ENCODE measurements at regions not wholly inside any gene's neighbourhood (a gene's known extent, or its start where the extent isn't known, plus 50 kb on each side); places are given as distances from the start of the nearest gene placed in this dataset.
A peak's percentile ranks its signal among the peaks of the same experiment; 100 is the strongest.
"Not testable (repeated sequence)": the region's sequence is repeated elsewhere in the genome, so short reads cannot be mapped to it uniquely, and the experiment has no call there.

GRCh38 chr18:11506856-11507255 lies 102.5 kb upstream of the SLC35G4 start:
- no peak for DNase-seq

- DNase-seq = no peak
These were observed 103.4 kb upstream of the SLC35G4 start for GRCh38 chr18:11505993-11506392.

- no peak for DNase-seq
These were observed 104.4 kb upstream of the SLC35G4 start for GRCh38 chr18:11504962-11505361.

- DNase-seq = no peak
These were observed 107.0 kb upstream of the SLC35G4 start for GRCh38 chr18:11502368-11502767.

GRCh38 chr18:11501352-11501751 lies 108.0 kb upstream of the SLC35G4 start:
- DNase-seq = no peak

GRCh38 chr18:11500153-11501122 lies 109.0 kb upstream of the SLC35G4 start:
- DNase-seq = no peak

- no peak for DNase-seq
These were observed 110.6 kb upstream of the SLC35G4 start for GRCh38 chr18:11498821-11499220.

GRCh38 chr18:11497585-11497984 lies 111.8 kb upstream of the SLC35G4 start:
- DNase-seq = no peak

- DNase-seq = peak; percentile 52
These were observed 112.7 kb upstream of the SLC35G4 start for GRCh38 chr18:11496526-11497172.

- no peak for DNase-seq
These were observed 114.0 kb upstream of the SLC35G4 start for GRCh38 chr18:11495441-11495840.

GRCh38 chr18:11494107-11494506 lies 115.3 kb upstream of the SLC35G4 start:
- DNase-seq = no peak

GRCh38 chr18:11489266-11489899 lies 120.0 kb upstream of the SLC35G4 start:
- no peak for DNase-seq

- DNase-seq = no peak
These were observed 121.2 kb upstream of the SLC35G4 start for GRCh38 chr18:11488175-11488574.

- DNase-seq = no peak
These were observed 122.0 kb upstream of the SLC35G4 start for GRCh38 chr18:11487390-11487789.

- DNase-seq = no peak
These were observed 127.1 kb upstream of the SLC35G4 start for GRCh38 chr18:11482271-11482670.

- DNase-seq = no peak
These were observed 128.7 kb upstream of the SLC35G4 start for GRCh38 chr18:11480692-11481091.

GRCh38 chr18:11479031-11479430 lies 130.4 kb upstream of the SLC35G4 start:
- DNase-seq = not testable (repeated sequence)

GRCh38 chr18:11470941-11471340 lies 138.5 kb upstream of the SLC35G4 start:
- DNase-seq = no peak

GRCh38 chr18:11468617-11469016 lies 140.8 kb upstream of the SLC35G4 start:
- no peak for DNase-seq

GRCh38 chr18:11468120-11468519 lies 141.3 kb upstream of the SLC35G4 start:
- no peak for DNase-seq

GRCh38 chr18:11467611-11468010 lies 141.8 kb upstream of the SLC35G4 start:
- DNase-seq = no peak

GRCh38 chr18:11464129-11464528 lies 145.3 kb upstream of the SLC35G4 start:
- DNase-seq = no peak

GRCh38 chr18:11458447-11458846 lies 150.9 kb upstream of the SLC35G4 start:
- no peak for DNase-seq

GRCh38 chr18:11457853-11458252 lies 151.5 kb upstream of the SLC35G4 start:
- DNase-seq = not testable (repeated sequence)

Data from NCI-H524 treated with DMSO at 0.1 percent for 48 hours (cell line).